ENCODE measurements at regions not wholly inside any gene's neighbourhood (a gene's known extent, or its start where the extent isn't known, plus 50 kb on each side); places are given as distances from the start of the nearest gene placed in this dataset.

DNA sequence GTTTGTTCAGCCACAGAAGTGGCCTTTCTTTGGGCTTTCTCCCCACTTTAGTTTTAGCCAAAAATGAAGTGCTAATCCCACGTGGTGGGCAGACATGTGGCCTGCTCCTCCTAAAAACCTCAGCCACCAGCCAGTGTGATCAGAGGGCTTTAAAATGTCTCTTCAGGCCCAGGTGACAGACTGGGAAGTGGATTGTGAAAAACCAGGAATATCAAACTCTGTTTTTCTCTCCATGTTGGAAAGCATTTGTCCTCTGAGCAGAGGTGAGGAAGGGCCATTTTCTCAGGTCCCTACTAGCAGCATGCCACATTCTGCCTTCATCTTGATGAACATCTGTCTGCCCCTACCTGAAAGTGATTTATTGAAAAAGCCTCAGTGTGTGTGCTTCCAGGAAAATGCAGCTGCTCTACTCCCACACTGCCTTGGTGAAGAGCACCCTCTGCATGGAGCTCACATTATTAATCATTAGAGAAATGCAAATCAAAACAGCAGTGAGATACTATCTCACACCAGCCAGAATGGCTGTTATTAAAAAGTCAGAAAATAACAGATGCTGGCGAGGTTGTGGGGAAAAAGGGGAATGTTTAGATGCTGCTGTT, 181.2 kb upstream of the DMAC1 start:
- no peak for DNase-seq

GRCh38 chr9:7980041-7980440, 180.5 kb upstream of the DMAC1 start:
- no peak for DNase-seq

- DNase-seq: no peak
Measured at GRCh38 chr9:7979611-7980010, 180.0 kb upstream of the DMAC1 start.

GRCh38 chr9:7977586-7977985, 178.0 kb upstream of the DMAC1 start:
- no peak for DNase-seq

DNA sequence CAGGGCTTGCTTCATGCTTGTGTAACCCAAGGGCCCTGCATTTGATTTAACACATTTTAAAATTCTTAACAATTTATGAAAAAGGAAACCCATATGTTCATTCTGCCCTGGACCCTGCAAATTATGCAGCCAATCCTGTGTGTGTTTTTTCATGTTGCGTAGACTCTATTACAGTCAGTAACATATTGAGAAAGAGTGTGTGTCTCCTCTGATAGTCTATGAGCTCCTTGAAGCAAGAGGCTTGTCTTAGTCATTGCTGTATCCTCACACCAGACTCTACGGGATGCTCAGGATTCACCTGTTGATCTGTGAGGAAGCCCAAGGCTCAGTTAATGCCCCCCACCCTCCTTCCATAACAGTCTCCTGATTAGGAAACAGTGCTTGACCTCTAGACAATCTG, 177.3 kb upstream of the DMAC1 start:
- DNase-seq: no peak

GRCh38 chr9:7976167-7976755, 176.7 kb upstream of the DMAC1 start:
- no peak for DNase-seq

GRCh38 chr9:7975336-7975735, 175.8 kb upstream of the DMAC1 start:
- no peak for DNase-seq

DNA sequence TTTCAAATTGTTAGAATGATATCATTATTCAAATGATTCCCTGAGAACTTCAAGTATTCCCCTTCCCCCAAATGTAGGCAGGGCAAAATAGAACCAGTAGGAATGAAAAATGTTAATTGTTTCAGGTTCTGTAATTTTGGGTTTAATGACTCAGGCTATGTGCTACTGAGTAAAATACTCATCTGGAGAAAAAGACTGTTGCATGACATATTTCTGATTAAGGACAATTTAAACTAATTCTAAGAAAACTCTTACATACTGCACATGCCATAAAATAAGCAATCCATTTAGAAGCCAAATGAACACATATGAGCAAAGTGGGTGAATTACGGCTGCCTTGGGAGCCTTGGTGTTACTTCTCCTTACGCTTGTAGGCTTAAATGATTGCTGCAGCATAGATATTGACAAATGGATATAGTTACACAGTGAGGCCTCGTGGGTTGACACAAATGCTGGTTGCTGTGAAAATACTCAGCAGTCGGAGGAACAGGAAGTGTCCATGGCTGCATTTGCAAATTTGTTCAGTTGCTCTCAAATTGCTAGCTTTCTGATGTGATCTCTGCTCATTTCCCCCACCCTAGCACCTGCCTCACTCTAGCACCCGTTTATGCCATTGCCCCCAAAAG, 174.9 kb upstream of the DMAC1 start:
- DNase-seq: no peak

DNA sequence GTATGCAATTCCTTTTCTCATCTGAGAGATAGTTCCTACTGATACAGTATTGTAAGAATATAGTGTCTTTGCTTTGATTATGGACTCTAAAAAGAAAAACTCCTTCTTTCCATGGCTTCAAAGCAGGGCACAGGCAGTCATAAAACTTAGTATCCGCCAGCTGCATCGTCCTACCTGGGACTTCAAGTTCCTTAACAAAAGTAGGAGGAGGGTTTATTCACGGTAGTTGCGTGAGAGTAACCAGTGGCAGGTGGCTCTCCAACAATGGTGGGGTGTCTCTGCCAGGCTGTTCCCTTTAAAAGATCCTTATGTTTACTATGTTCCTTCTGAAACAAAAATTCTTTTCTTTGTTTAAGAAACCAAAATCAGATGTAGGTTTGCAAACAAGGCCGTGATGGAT, 173.5 kb upstream of the DMAC1 start:
- no peak for DNase-seq

- no peak for DNase-seq
Measured at GRCh38 chr9:7970681-7971330, 171.2 kb upstream of the DMAC1 start.

- no peak for DNase-seq
Measured at GRCh38 chr9:7968687-7969086, 169.1 kb upstream of the DMAC1 start.

DNA sequence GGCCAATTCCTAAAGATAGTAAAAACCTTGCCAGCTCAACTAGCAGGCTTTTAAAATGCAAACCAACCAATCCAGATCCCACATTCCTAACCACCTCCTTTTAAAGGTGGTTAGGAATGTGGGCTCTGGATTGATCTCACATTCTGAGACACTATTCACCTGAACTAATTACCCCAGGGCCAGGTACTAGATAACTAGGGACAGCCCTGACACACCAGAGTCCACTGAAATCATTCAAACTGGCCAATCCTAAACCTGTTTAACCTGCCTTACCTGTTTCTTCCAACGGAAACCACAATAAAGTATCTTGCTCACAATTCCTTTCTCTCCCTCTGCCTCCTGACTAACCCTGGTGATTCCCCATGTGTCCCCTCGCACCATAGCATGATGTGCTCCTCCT, 168.3 kb upstream of the DMAC1 start:
- DNase-seq: no peak

DNA sequence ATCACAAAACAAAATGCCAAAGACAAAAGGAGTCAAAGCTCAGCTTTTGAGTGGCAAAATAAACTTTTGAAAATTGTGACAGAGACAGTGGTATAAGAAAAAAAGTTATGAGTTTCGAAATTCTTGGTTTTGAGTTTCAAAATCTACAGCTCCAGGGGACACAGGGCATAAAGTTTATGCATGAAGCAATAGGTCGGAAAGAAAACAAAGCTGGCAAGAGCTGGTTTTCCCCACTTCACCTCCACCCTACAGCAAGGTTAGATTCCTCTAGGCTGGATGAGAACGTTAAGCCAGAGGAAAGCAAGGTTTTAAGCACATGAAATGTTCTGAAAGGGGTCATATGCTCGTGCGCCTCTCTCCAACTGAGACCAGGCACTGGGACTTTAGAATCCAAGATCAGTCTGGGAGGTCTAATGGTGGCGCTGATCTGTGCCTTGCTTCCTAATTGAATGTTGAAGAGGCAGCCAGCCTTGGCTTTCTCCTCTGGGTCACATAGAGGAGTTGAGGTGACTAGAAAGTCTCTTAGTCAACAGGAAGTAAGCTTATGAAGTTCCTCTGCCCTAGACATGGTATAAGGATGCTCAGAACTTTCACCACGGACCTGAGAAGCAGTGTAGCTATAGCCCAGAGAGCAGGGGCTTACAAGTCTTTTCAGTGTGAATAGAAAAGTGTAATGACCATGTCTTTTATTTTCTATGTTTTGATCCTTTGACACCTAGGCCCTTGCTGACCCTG, 167.7 kb upstream of the DMAC1 start:
- no peak for DNase-seq

DNA sequence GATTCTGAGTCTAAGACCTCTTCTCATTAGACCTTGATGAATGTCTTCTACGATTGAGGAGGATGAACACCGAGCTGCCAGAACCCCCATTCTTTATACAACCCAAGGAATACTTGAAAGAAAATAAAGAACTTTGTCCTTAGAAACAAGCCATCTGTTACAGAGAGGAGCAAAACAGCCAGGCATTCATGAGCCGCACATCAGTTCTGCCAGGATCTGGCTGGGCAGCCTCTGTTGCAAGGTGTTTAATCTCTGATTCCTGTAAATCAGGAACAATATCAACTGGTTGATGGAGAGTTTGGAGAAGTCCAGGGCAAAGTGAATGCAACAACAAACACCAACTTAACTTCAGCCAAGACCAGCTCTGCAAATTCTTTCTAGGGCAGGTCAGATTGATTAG, 165.5 kb upstream of the DMAC1 start:
- DNase-seq: no peak

DNA sequence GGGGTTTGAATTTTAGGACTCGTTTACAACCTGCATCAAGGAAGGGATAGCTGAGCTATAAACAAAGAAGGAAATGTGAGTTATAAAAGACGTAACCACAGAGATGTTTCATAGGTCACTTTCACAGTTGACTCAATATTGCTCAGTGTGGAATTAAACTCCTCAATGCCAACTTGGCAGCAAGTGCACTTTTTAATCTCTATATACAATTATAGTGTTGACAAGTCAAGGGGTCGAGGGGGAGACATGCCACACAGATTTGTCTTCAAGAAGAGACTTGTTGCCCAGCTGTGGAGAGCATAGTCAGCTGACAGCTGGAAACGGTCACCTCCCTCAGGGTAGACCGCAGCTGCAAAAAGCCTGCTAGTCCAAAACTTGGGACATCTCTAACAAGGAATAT, 163.4 kb upstream of the DMAC1 start:
- DNase-seq: no peak

DNA sequence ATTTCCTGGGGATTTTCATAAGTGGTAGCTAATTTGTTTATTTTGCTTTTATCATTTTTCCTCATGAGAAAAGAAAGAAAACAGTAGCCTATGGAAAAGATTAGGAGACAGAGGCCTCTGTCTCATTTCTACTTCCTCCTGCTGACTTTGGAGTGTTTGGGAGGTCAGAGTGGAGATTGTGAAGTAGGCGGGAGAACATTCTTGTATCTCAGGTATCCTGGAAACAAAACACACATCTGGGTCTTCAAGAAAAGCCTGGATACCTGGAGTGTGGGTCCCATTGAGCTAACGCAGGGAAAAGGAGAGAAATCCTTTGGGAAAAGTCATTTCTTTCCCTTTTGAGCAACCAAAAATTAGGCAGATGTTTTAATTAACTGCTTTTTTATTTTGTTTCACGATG, 161.5 kb upstream of the DMAC1 start:
- DNase-seq: no peak

DNA sequence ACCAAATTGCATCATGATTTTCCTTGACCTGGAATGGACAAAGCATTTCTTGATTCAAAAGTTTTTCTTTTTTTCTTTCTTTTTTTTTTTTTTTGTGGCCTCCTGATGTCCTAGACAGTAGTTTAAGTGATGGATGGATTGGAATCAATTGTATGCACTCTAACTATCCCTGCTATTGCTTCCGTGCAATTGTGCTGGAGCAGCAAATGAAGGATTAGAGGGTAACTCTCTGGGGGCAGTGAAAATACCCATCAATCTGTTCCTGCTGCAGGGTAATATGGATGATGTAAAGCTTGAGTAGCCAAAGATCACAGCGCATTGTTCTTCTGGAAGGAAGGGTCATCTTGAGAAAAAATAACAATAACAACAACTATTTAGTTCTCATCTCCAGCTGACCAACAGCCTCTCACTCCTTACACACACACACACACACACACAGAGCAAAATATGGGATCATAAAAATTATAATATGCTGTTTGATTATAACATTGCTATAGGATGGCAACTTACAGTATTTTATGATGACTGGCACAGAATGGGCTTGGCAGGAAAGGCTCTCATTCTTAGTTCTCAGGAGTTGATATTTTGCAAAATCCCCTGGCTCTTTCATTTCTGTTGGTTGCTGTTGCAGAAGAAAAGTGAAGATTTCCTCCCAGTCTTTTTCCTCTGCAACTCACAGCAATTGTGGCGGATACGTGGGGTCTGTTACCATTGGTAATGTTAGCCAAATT, 160.9 kb upstream of the DMAC1 start:
- DNase-seq: peak; percentile 48

GRCh38 chr9:7957803-7958202, 158.2 kb upstream of the DMAC1 start:
- no peak for DNase-seq

GRCh38 chr9:7947577-7947976, 148.0 kb upstream of the DMAC1 start:
- no peak for DNase-seq

DNA sequence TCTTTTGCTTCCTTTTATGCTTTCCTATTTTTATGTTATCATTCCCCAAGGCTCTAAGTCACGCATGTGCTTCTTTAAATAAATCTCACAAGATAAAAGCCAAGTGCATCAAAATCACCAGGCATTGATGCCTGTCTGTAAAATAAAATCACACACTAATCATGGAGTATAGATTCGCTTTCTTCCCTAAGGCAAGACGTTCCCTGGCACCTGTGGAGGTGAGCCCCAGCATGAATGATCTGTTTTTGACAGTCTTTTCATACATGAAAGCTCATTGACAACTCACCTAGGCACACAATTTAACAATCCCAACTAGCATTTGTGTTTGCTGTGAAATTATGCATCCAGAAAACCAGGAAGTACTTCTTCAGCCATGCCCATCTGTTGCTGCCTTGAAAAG, 146.9 kb upstream of the DMAC1 start:
- no peak for DNase-seq

GRCh38 chr9:7944572-7944971, 145.0 kb upstream of the DMAC1 start:
- no peak for DNase-seq

DNA sequence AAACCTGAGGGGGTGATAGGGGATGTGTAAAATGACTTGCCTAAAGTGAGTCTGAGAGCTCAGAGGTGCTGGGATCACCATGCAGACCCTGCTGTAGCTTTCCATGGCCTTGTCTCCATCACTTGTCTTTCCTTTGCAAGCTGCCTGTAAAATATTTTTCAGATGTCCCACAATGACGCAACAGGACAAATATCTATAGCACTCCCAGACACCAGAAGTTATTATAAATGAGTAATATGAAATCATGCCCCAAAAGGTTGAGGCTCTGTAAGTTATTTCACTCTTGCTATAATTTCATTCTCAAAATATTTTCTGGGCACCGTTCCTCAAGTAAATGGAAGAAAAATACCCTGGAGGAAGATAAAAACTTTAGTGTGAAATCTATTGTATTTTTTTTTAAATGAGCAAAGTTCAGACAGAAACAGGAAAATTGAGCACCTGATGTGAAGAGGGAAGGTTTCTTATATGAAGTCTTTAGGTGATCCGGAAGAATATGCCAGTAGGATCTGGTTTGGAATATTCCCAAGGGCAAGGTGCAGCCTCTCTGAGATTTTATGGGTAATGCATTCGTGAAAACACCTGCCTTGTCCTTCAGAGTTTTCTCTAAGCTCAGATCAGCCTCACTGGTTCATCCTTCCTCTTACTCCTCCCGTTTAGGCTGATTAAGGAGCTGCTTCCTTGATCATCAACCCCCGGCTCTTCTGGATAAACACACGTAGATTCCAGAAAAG, 138.3 kb upstream of the DMAC1 start:
- DNase-seq: no peak

All from NCI-H2227 treated with DMSO at 0.1 percent for 48 hours (cell line).